Adrenal gland (tissue), 9 donors: ENCODE measurements at regions not wholly inside any gene's neighbourhood (a gene's known extent, or its start where the extent isn't known, plus 50 kb on each side); places are given as distances from the start of the nearest gene placed in this dataset.

ENCODE experiments used
- DNase-seq, 7 donors: peaks; one replicate each; pipeline ENCODE4 v3.0.0-alpha.2; 2019 to 2020
- H3K27ac ChIP-seq, 5 donors: fragments of 200-600 bp; sonication (generic) in 4 of 5; 1 replicate in 3 of 5; 2 replicates in 2 of 5; pipeline versions ENCODE4 v1.5.1 to v1.8.0; 2016 to 2020; ENCODE audit warnings: mild to moderate bottlenecking in 1 of 5
- H3K27me3 ChIP-seq: fragments of 200-600 bp; 2 replicates; pipeline ENCODE4 v1.8.0; 2021
- H3K36me3 ChIP-seq, 2 donors: fragments of 200-600 bp; replicated peaks in 1 of 2; 1 replicate in 1 of 2; 2 replicates in 1 of 2; pipeline versions ENCODE4 v1.5.1 to v1.8.0; 2018 to 2022
- H3K4me1 ChIP-seq, 2 donors: fragments of 200-600 bp; replicated peaks in 1 of 2; 1 replicate in 1 of 2; 2 replicates in 1 of 2; pipeline versions ENCODE4 v1.5.1 to v1.8.0; 2018 to 2021
- H3K4me3 ChIP-seq, 4 donors: fragments of 200-600 bp; sonication (generic) in 3 of 4; one replicate each; pipeline ENCODE4 v1.5.1; 2016 to 2018
- H3K9me3 ChIP-seq, 3 donors: fragments of 200-600 bp; sonication (generic) in 1 of 3; replicated peaks in 1 of 3; 1 replicate in 2 of 3; 2 replicates in 1 of 3; pipeline versions ENCODE4 v1.5.1 to v1.8.0; 2016 to 2021
- POLR2A ChIP-seq, 2 donors: fragments of 450-650 bp; IDR thresholded peaks; one replicate each; pipeline ENCODE4 v1.6.1; 2017; ENCODE audit warnings: antibody characterized with exemption in 2 of 2, mild to moderate bottlenecking in 2 of 2, moderate library complexity in 1 of 2
- WGBS, 4 donors: extraction: QIAGEN DNeasy Blood & Tissue Kit in 2 of 4; methylation state at CpG; one replicate each; pipeline versions ENCODE4 v1.1.5 to v1.1.7; 2013 to 2017; 5-methylcytosine and 5-hydroxymethylcytosine counted together
- intact Hi-C, 2 donors: fragments of 100-400 bp; cut with DNase I; formaldehyde crosslinking; loops; one replicate each; pipeline versions ENCODE4 v1.14.1 to v1.15.0; 2022 to 2023
- TF ChIP-seq, protein P1 (sequence below), 6 experiments: fragments of 450-650 bp in 4 of 6; fragments of 200-600 bp in 2 of 6; sonication (generic) in 1 of 6; IDR thresholded peaks; 1 replicate in 5 of 6; 2 replicates in 1 of 6; pipeline versions ENCODE4 v1.5.1 to v1.8.0; 2016 to 2021; ENCODE audit warnings: antibody characterized with exemption in 6 of 6, mild to moderate bottlenecking in 2 of 6, moderate library complexity in 1 of 6
- donor health status: healthy with polysubstance abuse.
- donor health status: Bipolar disorder and iron deficiency.
- donor health status: DM: yes; HTN: yes; CAD: no.
- donor health status: DM: no; HTN: no; CAD: no.
- donor health status: DM: no; HTN: no; CAD: no.

DNA sequence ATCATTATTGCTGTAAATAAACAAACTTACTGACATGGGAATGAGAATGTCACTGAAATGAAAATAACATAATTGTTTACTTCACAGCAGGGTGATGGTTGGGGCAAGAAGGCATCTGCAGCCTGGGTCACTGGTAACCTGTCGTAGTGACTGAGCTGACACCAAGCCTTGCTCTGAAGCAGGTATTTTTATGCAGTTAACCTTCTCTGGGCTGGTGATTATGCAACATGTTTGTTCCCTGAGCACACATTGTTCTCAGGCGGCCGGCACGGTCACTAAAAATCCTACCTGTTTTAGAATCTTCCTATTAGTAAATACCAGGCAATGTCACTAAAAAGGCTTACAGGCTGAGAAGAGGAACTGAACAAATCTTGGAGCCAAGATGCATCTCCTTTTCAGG is 157.7 kb upstream of the NR3C1 start:
- H3K27ac ChIP-seq: no peak overlapping the region
- no peak overlapping the region for H3K4me3 ChIP-seq
- 68 to 79% (median 76%) methylated on average over 4 of the region's 4 CpGs for WGBS, 4 donors
- H3K9me3 ChIP-seq: no peaks in the 10 kb centered on the region
- H3K36me3 ChIP-seq: no peaks in the 10 kb centered on the region
- TF ChIP-seq POLR2A (IDR thresholded peaks at IDR 0.05): no peak
- TF ChIP-seq, protein P1, sequence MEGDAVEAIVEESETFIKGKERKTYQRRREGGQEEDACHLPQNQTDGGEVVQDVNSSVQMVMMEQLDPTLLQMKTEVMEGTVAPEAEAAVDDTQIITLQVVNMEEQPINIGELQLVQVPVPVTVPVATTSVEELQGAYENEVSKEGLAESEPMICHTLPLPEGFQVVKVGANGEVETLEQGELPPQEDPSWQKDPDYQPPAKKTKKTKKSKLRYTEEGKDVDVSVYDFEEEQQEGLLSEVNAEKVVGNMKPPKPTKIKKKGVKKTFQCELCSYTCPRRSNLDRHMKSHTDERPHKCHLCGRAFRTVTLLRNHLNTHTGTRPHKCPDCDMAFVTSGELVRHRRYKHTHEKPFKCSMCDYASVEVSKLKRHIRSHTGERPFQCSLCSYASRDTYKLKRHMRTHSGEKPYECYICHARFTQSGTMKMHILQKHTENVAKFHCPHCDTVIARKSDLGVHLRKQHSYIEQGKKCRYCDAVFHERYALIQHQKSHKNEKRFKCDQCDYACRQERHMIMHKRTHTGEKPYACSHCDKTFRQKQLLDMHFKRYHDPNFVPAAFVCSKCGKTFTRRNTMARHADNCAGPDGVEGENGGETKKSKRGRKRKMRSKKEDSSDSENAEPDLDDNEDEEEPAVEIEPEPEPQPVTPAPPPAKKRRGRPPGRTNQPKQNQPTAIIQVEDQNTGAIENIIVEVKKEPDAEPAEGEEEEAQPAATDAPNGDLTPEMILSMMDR (IDR thresholded peaks at IDR 0.05): no peak
- H3K4me1 ChIP-seq: no peaks in the 10 kb centered on the region
- DNase-seq: peak in 1 of 7 donors; percentile 62
- intact Hi-C loops: no loop called here
- no peaks in the 10 kb centered on the region for H3K27me3 ChIP-seq

- intact Hi-C loops: no loop called here
- no peak overlapping the region for H3K27ac ChIP-seq
Measured at GRCh38 chr5:143560378-143560777, 156.9 kb upstream of the NR3C1 start.

GRCh38 chr5:143559586-143560109 is 156.2 kb upstream of the NR3C1 start:
- no peaks in the 10 kb centered on the region for H3K27me3 ChIP-seq
- H3K36me3 ChIP-seq: no peaks in the 10 kb centered on the region
- H3K27ac ChIP-seq: no peak overlapping the region
- no peaks in the 10 kb centered on the region for H3K4me1 ChIP-seq
- no peak for DNase-seq
- WGBS, 4 donors: 95 to 100% (median 100%) methylated on average over 1 of the region's 1 CpG
- TF ChIP-seq POLR2A (IDR thresholded peaks at IDR 0.05): no peak
- TF ChIP-seq, protein P1 (IDR thresholded peaks at IDR 0.05): no peak
- intact Hi-C loops: no loop called here
- H3K4me3 ChIP-seq: no peak overlapping the region
- H3K9me3 ChIP-seq: no peaks in the 10 kb centered on the region

More at GRCh38 chr5:143560378-143560777, 156.9 kb upstream of the NR3C1 start:
- TF ChIP-seq, protein P1 (IDR thresholded peaks at IDR 0.05): no peak
- no peak for TF ChIP-seq POLR2A (IDR thresholded peaks at IDR 0.05)
- 87 to 100% (median 96%) methylated on average over 1 of the region's 1 CpG for WGBS, 4 donors
- Histone ChIP-seq H3K27me3 (no peaks in the 10 kb centered on the region), H3K4me3 (no peak overlapping the region), H3K36me3 (no peaks in the 10 kb centered on the region), H3K9me3 (no peaks in the 10 kb centered on the region), H3K4me1 (no peaks in the 10 kb centered on the region)
- no peak for DNase-seq

- intact Hi-C loops: no loop called here
- no peak for TF ChIP-seq POLR2A (IDR thresholded peaks at IDR 0.05)
- TF ChIP-seq, protein P1 (IDR thresholded peaks at IDR 0.05): no peak
- Histone ChIP-seq H3K9me3 (no peaks in the 10 kb centered on the region), H3K36me3 (no peaks in the 10 kb centered on the region), H3K27me3 (no peaks in the 10 kb centered on the region), H3K27ac (no peak overlapping the region), H3K4me1 (no peaks in the 10 kb centered on the region), H3K4me3 (no peak overlapping the region)
- 87 to 100% (median 93%) methylated on average over 1 of the region's 1 CpG for WGBS, 4 donors
- no peak for DNase-seq
Measured at GRCh38 chr5:143558048-143558447, 154.6 kb upstream of the NR3C1 start.
